Endothelial cell of umbilical vein (primary cell): ENCODE measurements at regions not wholly inside any gene's neighbourhood (a gene's known extent, or its start where the extent isn't known, plus 50 kb on each side); places are given as distances from the start of the nearest gene placed in this dataset.

Experiments
- CTCF ChIP-seq, 2 donors: IDR thresholded peaks; 1 replicate in 1 of 2; 2 replicates in 1 of 2; pipeline ENCODE4 v1.5.1; 2011; ENCODE audit warnings: low read length in 2 of 2, mild to moderate bottlenecking in 2 of 2, moderate library complexity in 2 of 2, control low read depth in 1 of 2, inconsistent platforms in 1 of 2, low read depth in 1 of 2; ENCODE audit not compliant: insufficient read depth in 1 of 2; ENCODE audit errors: extremely low read depth in 1 of 2
- GATA2 ChIP-seq: IDR thresholded peaks from 2 replicates; pipeline ENCODE4 v1.7.0; 2011; ENCODE audit warnings: low read depth, mild to moderate bottlenecking, moderate library complexity, mixed read lengths, low read length; ENCODE audit not compliant: insufficient read length, insufficient read depth
- JUN ChIP-seq: IDR thresholded peaks from 2 replicates; pipeline ENCODE4 v1.6.1; 2011; ENCODE audit warnings: borderline replicate concordance, low read depth; ENCODE audit not compliant: insufficient read length, insufficient read depth
- MAX ChIP-seq: IDR thresholded peaks from 2 replicates; pipeline ENCODE4 v1.6.1; 2011; ENCODE audit not compliant: insufficient read depth, insufficient read length
- MYC ChIP-seq: IDR thresholded peaks from one replicate; pipeline ENCODE4 v1.6.1; 2011; ENCODE audit warnings: mild to moderate bottlenecking, low read depth, low read length
- POLR2A ChIP-seq: IDR thresholded peaks from 2 replicates; pipeline ENCODE4 v1.6.1; 2012; ENCODE audit warnings: low read depth, mild to moderate bottlenecking, control low read depth, low read length
- POLR2AphosphoS5 ChIP-seq: IDR thresholded peaks from 2 replicates; pipeline ENCODE4 v1.6.1; 2012; ENCODE audit warnings: low read depth, mild to moderate bottlenecking, control low read depth, low read length, moderate library complexity; ENCODE audit not compliant: insufficient read depth

- TF ChIP-seq CTCF (IDR thresholded peaks at IDR 0.05; ENCODE audit: extremely low read depth in 1 of 2, insufficient read depth in 1 of 2, low read depth in 1 of 2, low read length in 2 of 2): no peak
- no peak for TF ChIP-seq POLR2A
- TF ChIP-seq JUN: no peak
- TF ChIP-seq GATA2: no peak
- TF ChIP-seq MAX: no peak
- no peak for TF ChIP-seq POLR2AphosphoS5
- TF ChIP-seq MYC: no peak
Measured at GRCh38 chr4:180116840-180117239, 2126.4 kb upstream of the TENM3 start.
